CD14-positive monocyte (primary cell): ENCODE measurements at regions not wholly inside any gene's neighbourhood (a gene's known extent, or its start where the extent isn't known, plus 50 kb on each side); places are given as distances from the start of the nearest gene placed in this dataset.

ENCODE experiments used
- DNase-seq, 3 donors: peaks; one replicate each; pipeline ENCODE4 v3.0.0-alpha.2; 2011 to 2022
- H2AFZ ChIP-seq: 2 replicates; pipeline ENCODE4 v1.6.0; 2012; ENCODE audit warnings: mild to moderate bottlenecking, low read depth, low read length, inconsistent platforms; ENCODE audit not compliant: insufficient read depth, poor library complexity, severe bottlenecking
- H3K27ac ChIP-seq, 2 donors: 1 replicate in 1 of 2; 2 replicates in 1 of 2; pipeline ENCODE4 v1.5.1; 2012 to 2013; ENCODE audit warnings: low read length in 2 of 2, control low read depth in 1 of 2, inconsistent platforms in 1 of 2, low read depth in 1 of 2, mild to moderate bottlenecking in 1 of 2
- H3K27me3 ChIP-seq, 2 donors: one replicate each; pipeline versions ENCODE4 v1.6.0 to v1.6.1; 2011 to 2013; ENCODE audit warnings: low read length in 2 of 2; ENCODE audit not compliant: control insufficient read depth in 2 of 2, insufficient read depth in 2 of 2
- H3K36me3 ChIP-seq, 2 donors: replicated peaks in 1 of 2; 1 replicate in 1 of 2; 2 replicates in 1 of 2; pipeline versions ENCODE4 v1.5.1 to v1.6.1; 2012 to 2013; ENCODE audit warnings: low read length in 2 of 2, control low read depth in 1 of 2, inconsistent platforms in 1 of 2, mild to moderate bottlenecking in 1 of 2; ENCODE audit not compliant: insufficient read depth in 2 of 2, control insufficient read depth in 1 of 2
- H3K4me1 ChIP-seq, 2 donors: 1 replicate in 1 of 2; 2 replicates in 1 of 2; pipeline versions ENCODE4 v1.5.1 to v1.6.1; 2012 to 2013; ENCODE audit warnings: low read length in 2 of 2, control low read depth in 1 of 2, inconsistent platforms in 1 of 2, mild to moderate bottlenecking in 1 of 2, moderate library complexity in 1 of 2; ENCODE audit not compliant: insufficient read depth in 2 of 2, control insufficient read depth in 1 of 2
- H3K4me2 ChIP-seq: replicated peaks from 2 replicates; pipeline ENCODE3; 2012; ENCODE audit warnings: low read length, moderate library complexity, mild to moderate bottlenecking; ENCODE audit not compliant: poor library complexity, severe bottlenecking; ENCODE audit errors: extremely low read depth
- H3K4me3 ChIP-seq, 3 experiments: fragments of 200-600 bp in 1 of 3; sonication (generic) in 1 of 3; replicated peaks in 1 of 3; 1 replicate in 2 of 3; 2 replicates in 1 of 3; pipeline ENCODE4 v1.5.1; 2011 to 2013; ENCODE audit warnings: low read length in 3 of 3, mild to moderate bottlenecking in 3 of 3, control low read depth in 2 of 3, low read depth in 2 of 3, inconsistent platforms in 1 of 3, moderate library complexity in 1 of 3
- H3K79me2 ChIP-seq: 2 replicates; pipeline ENCODE4 v1.6.0; 2012; ENCODE audit warnings: mild to moderate bottlenecking, control low read depth, inconsistent platforms, low read length, moderate library complexity; ENCODE audit not compliant: insufficient read depth
- H3K9ac ChIP-seq: 2 replicates; pipeline ENCODE4 v1.6.0; 2017; ENCODE audit warnings: low read length, mild to moderate bottlenecking; ENCODE audit not compliant: insufficient read depth, poor library complexity, severe bottlenecking
- H3K9me3 ChIP-seq, 2 donors: replicated peaks in 1 of 2; 1 replicate in 1 of 2; 2 replicates in 1 of 2; pipeline versions ENCODE4 v1.5.1 to v1.6.1; 2012 to 2013; ENCODE audit warnings: low read length in 2 of 2, control low read depth in 1 of 2; ENCODE audit not compliant: control insufficient read depth in 1 of 2, insufficient read depth in 1 of 2
- H4K20me1 ChIP-seq: 2 replicates; pipeline ENCODE4 v1.6.0; 2012; ENCODE audit warnings: mild to moderate bottlenecking, low read length, control low read depth, moderate library complexity; ENCODE audit not compliant: insufficient read depth
- H3K27ac Mint-ChIP-seq, 7 donors: one replicate each; pipeline ENCODE4 v1.8.0; 2020; ENCODE audit warnings: mild to moderate bottlenecking in 7 of 7, mixed read lengths in 7 of 7, moderate library complexity in 6 of 7, inconsistent platforms in 2 of 7
- H3K27me3 Mint-ChIP-seq, 3 donors: one replicate each; pipeline ENCODE4 v1.8.0; 2021 to 2022; ENCODE audit warnings: low read depth in 3 of 3, mild to moderate bottlenecking in 3 of 3, mixed read lengths in 3 of 3, moderate library complexity in 3 of 3, inconsistent platforms in 1 of 3
- H3K36me3 Mint-ChIP-seq, 2 donors: one replicate each; pipeline ENCODE4 v1.8.0; 2020; ENCODE audit warnings: mixed read lengths in 2 of 2, inconsistent platforms in 1 of 2, mild to moderate bottlenecking in 1 of 2
- H3K4me1 Mint-ChIP-seq: one replicate; pipeline ENCODE4 v1.8.0; 2020; ENCODE audit warnings: mild to moderate bottlenecking, mixed read lengths
- H3K4me3 Mint-ChIP-seq, 2 donors: one replicate each; pipeline ENCODE4 v1.8.0; 2020; ENCODE audit warnings: mild to moderate bottlenecking in 2 of 2, mixed read lengths in 2 of 2, moderate library complexity in 1 of 2
- H3K9me3 Mint-ChIP-seq, 7 donors: one replicate each; pipeline ENCODE4 v1.8.0; 2020 to 2022; ENCODE audit warnings: mixed read lengths in 7 of 7, mild to moderate bottlenecking in 6 of 7, moderate library complexity in 6 of 7, inconsistent platforms in 2 of 7
- CTCF ChIP-seq: fragments of 200-600 bp; IDR thresholded peaks from one replicate; pipeline ENCODE4 v1.8.0; 2022; ENCODE audit warnings: antibody characterized with exemption, mild to moderate bottlenecking
- WGBS: methylation state at CpG from one replicate; pipeline ENCODE4 v1.1.5; 2013; ENCODE audit warnings: missing lambda C conversion rate; ENCODE audit not compliant: insufficient coverage; 5-methylcytosine and 5-hydroxymethylcytosine counted together
- intact Hi-C, 2 donors: fragments of 100-400 bp; cut with micrococcal nuclease; formaldehyde crosslinking; loops; one replicate each; pipeline versions ENCODE4 v1.15.0 to v1.15.1; 2023

GRCh38 chr9:109918339-109919163 lies 138.6 kb downstream of the PALM2AKAP2 start:
- no peaks in the 10 kb centered on the region for H4K20me1 ChIP-seq
- no peaks in the 10 kb centered on the region for H3K36me3 ChIP-seq
- WGBS = 49% methylated on average over 4 of the region's 11 CpGs
- no peak for DNase-seq
- TF ChIP-seq CTCF = no peak
- peaks cover 3% of the 10 kb centered on the region for H3K4me1 Mint-ChIP-seq
- H3K4me3 Mint-ChIP-seq = no peak overlapping the region
- peak overlapping the region in 1 of 7 donors; percentile 42 for H3K27ac Mint-ChIP-seq
- H3K27me3 Mint-ChIP-seq = peaks cover 0 to 7% (median 2%) of the 10 kb centered on the region in 3 donors
- H3K4me3 ChIP-seq = no peak overlapping the region
- H3K9me3 ChIP-seq = no peaks in the 10 kb centered on the region
- no peaks in the 10 kb centered on the region for H3K79me2 ChIP-seq
- intact Hi-C loops = no loop called here
- H3K27me3 ChIP-seq = no peaks in the 10 kb centered on the region
- H3K27ac ChIP-seq = no peak overlapping the region
- H3K36me3 Mint-ChIP-seq = no peaks in the 10 kb centered on the region
- H3K9me3 Mint-ChIP-seq = peaks cover 0 to 2% (median 0%) of the 10 kb centered on the region in 7 donors
- no peaks in the 10 kb centered on the region for H3K4me1 ChIP-seq
- no peak overlapping the region for H3K4me2 ChIP-seq
- no peak overlapping the region for H3K9ac ChIP-seq
- no peak overlapping the region for H2AFZ ChIP-seq

- Mint-ChIP-seq H3K9me3 (no peaks in the 10 kb centered on the region), H3K36me3 (no peaks in the 10 kb centered on the region), H3K27ac (peak overlapping the region in 1 of 7 donors; percentile 4), H3K4me1 (peaks cover 3% of the 10 kb centered on the region), H3K4me3 (no peak overlapping the region), H3K27me3 (peaks cover 0 to 5% (median 4%) of the 10 kb centered on the region in 3 donors)
- no peak overlapping the region for H3K4me2 ChIP-seq
- TF ChIP-seq CTCF = no peak
- no peak overlapping the region for H3K27ac ChIP-seq
- H3K9me3 ChIP-seq = no peaks in the 10 kb centered on the region
- H3K27me3 ChIP-seq = no peaks in the 10 kb centered on the region
- H3K4me3 ChIP-seq = no peak overlapping the region
- H3K9ac ChIP-seq = no peak overlapping the region
- no peak for DNase-seq
- no peaks in the 10 kb centered on the region for H3K4me1 ChIP-seq
- H3K36me3 ChIP-seq = no peaks in the 10 kb centered on the region
- H4K20me1 ChIP-seq = no peaks in the 10 kb centered on the region
- 100% methylated on average over 1 of the region's 2 CpGs for WGBS
- H3K79me2 ChIP-seq = no peaks in the 10 kb centered on the region
- intact Hi-C loops = no loop called here
- H2AFZ ChIP-seq = no peak overlapping the region
Measured at GRCh38 chr9:109919736-109920408, 139.9 kb downstream of the PALM2AKAP2 start.
